ENCODE measurements at regions not wholly inside any gene's neighbourhood (a gene's known extent, or its start where the extent isn't known, plus 50 kb on each side); places are given as distances from the start of the nearest gene placed in this dataset.
A peak's percentile ranks its signal among the peaks of the same experiment; 100 is the strongest.
"Not testable (repeated sequence)": the region's sequence is repeated elsewhere in the genome, so short reads cannot be mapped to it uniquely, and the experiment has no call there.

- DNase-seq (ENCODE audit: low spot score) = no peak
Observed at GRCh38 chr14:92223025-92223424, 99.9 kb upstream of the SLC24A4 start.

GRCh38 chr14:92224358-92224954 lies 98.5 kb upstream of the SLC24A4 start:
- no peak for DNase-seq (ENCODE audit: low spot score)

GRCh38 chr14:92225731-92226130 lies 97.2 kb upstream of the SLC24A4 start:
- DNase-seq (ENCODE audit: low spot score) = no peak

- not testable (repeated sequence) for DNase-seq (ENCODE audit: low spot score)
Observed at GRCh38 chr14:92226166-92226565, 96.8 kb upstream of the SLC24A4 start.

- DNase-seq (ENCODE audit: low spot score) = no peak
Observed at GRCh38 chr14:92236243-92236900, 86.6 kb upstream of the SLC24A4 start.

GRCh38 chr14:92240658-92241057 lies 82.3 kb upstream of the SLC24A4 start:
- DNase-seq (ENCODE audit: low spot score) = no peak

GRCh38 chr14:92241966-92242595 lies 80.9 kb upstream of the SLC24A4 start:
- no peak for DNase-seq (ENCODE audit: low spot score)

- no peak for DNase-seq (ENCODE audit: low spot score)
Observed at GRCh38 chr14:92244805-92245204, 78.2 kb upstream of the SLC24A4 start.

- DNase-seq (ENCODE audit: low spot score) = no peak
Observed at GRCh38 chr14:92247341-92247740, 75.6 kb upstream of the SLC24A4 start.

GRCh38 chr14:92247947-92248346 lies 75.0 kb upstream of the SLC24A4 start:
- DNase-seq (ENCODE audit: low spot score) = no peak

- DNase-seq (ENCODE audit: low spot score) = no peak
Observed at GRCh38 chr14:92248696-92249095, 74.3 kb upstream of the SLC24A4 start.

- not testable (repeated sequence) for DNase-seq (ENCODE audit: low spot score)
Observed at GRCh38 chr14:92250366-92250765, 72.6 kb upstream of the SLC24A4 start.

GRCh38 chr14:92252323-92252722 lies 70.6 kb upstream of the SLC24A4 start:
- DNase-seq (ENCODE audit: low spot score) = peak; percentile 42

GRCh38 chr14:92253381-92253894 lies 69.5 kb upstream of the SLC24A4 start:
- DNase-seq (ENCODE audit: low spot score) = no peak

- peak; percentile 84 for DNase-seq (ENCODE audit: low spot score)
Observed at GRCh38 chr14:92254786-92255185, 68.2 kb upstream of the SLC24A4 start.

GRCh38 chr14:92258934-92259333 lies 64.0 kb upstream of the SLC24A4 start:
- no peak for DNase-seq (ENCODE audit: low spot score)

- no peak for DNase-seq (ENCODE audit: low spot score)
Observed at GRCh38 chr14:92259613-92260357, 63.2 kb upstream of the SLC24A4 start.

GRCh38 chr14:92263681-92264080 lies 59.3 kb upstream of the SLC24A4 start:
- DNase-seq (ENCODE audit: low spot score) = peak; percentile 35

- no peak for DNase-seq (ENCODE audit: low spot score)
Observed at GRCh38 chr14:92264195-92264594, 58.8 kb upstream of the SLC24A4 start.

- DNase-seq (ENCODE audit: low spot score) = no peak
Observed at GRCh38 chr14:92266216-92266615, 56.7 kb upstream of the SLC24A4 start.

All from AG20443 (cell line).